ENCODE measurements at regions not wholly inside any gene's neighbourhood (a gene's known extent, or its start where the extent isn't known, plus 50 kb on each side); places are given as distances from the start of the nearest gene placed in this dataset.
"Not testable (repeated sequence)": the region's sequence is repeated elsewhere in the genome, so short reads cannot be mapped to it uniquely, and the experiment has no call there.

- DNase-seq (ENCODE audit: low spot score) (no peak), ATAC-seq (ENCODE audit: low FRiP score) (no peak)
- TF ChIP-seq CTCF (IDR thresholded peaks at IDR 0.05), result no peak
These were observed 52.0 kb downstream of the PRORP start for GRCh38 chr14:35174342-35174741.

GRCh38 chr14:35180179-35180578 lies 57.8 kb downstream of the PRORP start:
- ATAC-seq (ENCODE audit: low FRiP score) (no peak), DNase-seq (ENCODE audit: low spot score) (no peak)
- TF ChIP-seq CTCF (IDR thresholded peaks at IDR 0.05), result no peak

- not testable (repeated sequence) for ATAC-seq (ENCODE audit: low FRiP score)
These were observed 62.5 kb downstream of the PRORP start for GRCh38 chr14:35184891-35185290.

GRCh38 chr14:35189422-35189821 lies 67.1 kb downstream of the PRORP start:
- no peak for ATAC-seq (ENCODE audit: low FRiP score)
- no peak for TF ChIP-seq CTCF (IDR thresholded peaks at IDR 0.05)
- no peak for DNase-seq (ENCODE audit: low spot score)

More at GRCh38 chr14:35184891-35185290, 62.5 kb downstream of the PRORP start:
- not testable (repeated sequence) for DNase-seq (ENCODE audit: low spot score)

GRCh38 chr14:35193161-35193560 lies 70.8 kb downstream of the PRORP start:
- DNase-seq (ENCODE audit: low spot score), result no peak
- no peak for TF ChIP-seq CTCF (IDR thresholded peaks at IDR 0.05)
- no peak for ATAC-seq (ENCODE audit: low FRiP score)

- not testable (repeated sequence) for DNase-seq (ENCODE audit: low spot score); ATAC-seq (ENCODE audit: low FRiP score)
These were observed 71.8 kb downstream of the PRORP start for GRCh38 chr14:35194183-35194582.

- DNase-seq (ENCODE audit: low spot score) (no peak), ATAC-seq (ENCODE audit: low FRiP score) (peak; percentile 77)
- TF ChIP-seq CTCF (IDR thresholded peaks at IDR 0.05), result no peak
These were observed 74.2 kb downstream of the PRORP start for GRCh38 chr14:35196571-35196970.

- no peak for TF ChIP-seq CTCF (IDR thresholded peaks at IDR 0.05)
- ATAC-seq (ENCODE audit: low FRiP score) (peak; percentile 71), DNase-seq (ENCODE audit: low spot score) (no peak)
These were observed 74.7 kb downstream of the PRORP start for GRCh38 chr14:35197015-35197414.

All from omental fat pad (tissue), 3 donors.